Lower leg skin (tissue), 4 donors: ENCODE measurements at regions not wholly inside any gene's neighbourhood (a gene's known extent, or its start where the extent isn't known, plus 50 kb on each side); places are given as distances from the start of the nearest gene placed in this dataset.

Experiments used
- DNase-seq, 2 donors: peaks; one replicate each; pipeline ENCODE4 v3.0.0-alpha.2; 2019; ENCODE audit warnings: low spot score in 2 of 2
- H3K4me3 ChIP-seq: fragments of 200-600 bp; sonication (generic); 2 replicates; pipeline ENCODE4 v1.5.1; 2017; ENCODE audit warnings: mild to moderate bottlenecking, low read depth; ENCODE audit not compliant: poor library complexity, severe bottlenecking
- POLR2A ChIP-seq, 2 donors: fragments of 450-650 bp; IDR thresholded peaks; one replicate each; pipeline ENCODE4 v1.6.1; 2016 to 2017; ENCODE audit warnings: antibody characterized with exemption in 2 of 2, mild to moderate bottlenecking in 1 of 2, moderate library complexity in 1 of 2
- WGBS, 2 donors: methylation state at CpG; one replicate each; pipeline ENCODE4 v1.1.5; 2018; 5-methylcytosine and 5-hydroxymethylcytosine counted together
- intact Hi-C: fragments of 100-400 bp; cut with DNase I; formaldehyde crosslinking; loops from one replicate; pipeline ENCODE4 v1.15.0; 2023; ENCODE audit warnings: low total_unique reads
- TF ChIP-seq, protein P1 (sequence below), 3 donors: fragments of 450-650 bp; IDR thresholded peaks; one replicate each; pipeline ENCODE4 v1.5.1; 2016; ENCODE audit warnings: antibody characterized with exemption in 3 of 3, mild to moderate bottlenecking in 3 of 3, moderate library complexity in 2 of 3

GRCh38 chr18:38633333-38633732 lies 1067.7 kb upstream of the CELF4 start:
- H3K4me3 ChIP-seq = no peak overlapping the region
- no peak for DNase-seq
- intact Hi-C loops = no loop called here
- 86 to 92% methylated on average over 1 of the region's 1 CpG for WGBS, 2 donors
- TF ChIP-seq POLR2A (IDR thresholded peaks at IDR 0.05) = no peak
- TF ChIP-seq, protein P1, sequence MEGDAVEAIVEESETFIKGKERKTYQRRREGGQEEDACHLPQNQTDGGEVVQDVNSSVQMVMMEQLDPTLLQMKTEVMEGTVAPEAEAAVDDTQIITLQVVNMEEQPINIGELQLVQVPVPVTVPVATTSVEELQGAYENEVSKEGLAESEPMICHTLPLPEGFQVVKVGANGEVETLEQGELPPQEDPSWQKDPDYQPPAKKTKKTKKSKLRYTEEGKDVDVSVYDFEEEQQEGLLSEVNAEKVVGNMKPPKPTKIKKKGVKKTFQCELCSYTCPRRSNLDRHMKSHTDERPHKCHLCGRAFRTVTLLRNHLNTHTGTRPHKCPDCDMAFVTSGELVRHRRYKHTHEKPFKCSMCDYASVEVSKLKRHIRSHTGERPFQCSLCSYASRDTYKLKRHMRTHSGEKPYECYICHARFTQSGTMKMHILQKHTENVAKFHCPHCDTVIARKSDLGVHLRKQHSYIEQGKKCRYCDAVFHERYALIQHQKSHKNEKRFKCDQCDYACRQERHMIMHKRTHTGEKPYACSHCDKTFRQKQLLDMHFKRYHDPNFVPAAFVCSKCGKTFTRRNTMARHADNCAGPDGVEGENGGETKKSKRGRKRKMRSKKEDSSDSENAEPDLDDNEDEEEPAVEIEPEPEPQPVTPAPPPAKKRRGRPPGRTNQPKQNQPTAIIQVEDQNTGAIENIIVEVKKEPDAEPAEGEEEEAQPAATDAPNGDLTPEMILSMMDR (IDR thresholded peaks at IDR 0.05) = no peak

DNA sequence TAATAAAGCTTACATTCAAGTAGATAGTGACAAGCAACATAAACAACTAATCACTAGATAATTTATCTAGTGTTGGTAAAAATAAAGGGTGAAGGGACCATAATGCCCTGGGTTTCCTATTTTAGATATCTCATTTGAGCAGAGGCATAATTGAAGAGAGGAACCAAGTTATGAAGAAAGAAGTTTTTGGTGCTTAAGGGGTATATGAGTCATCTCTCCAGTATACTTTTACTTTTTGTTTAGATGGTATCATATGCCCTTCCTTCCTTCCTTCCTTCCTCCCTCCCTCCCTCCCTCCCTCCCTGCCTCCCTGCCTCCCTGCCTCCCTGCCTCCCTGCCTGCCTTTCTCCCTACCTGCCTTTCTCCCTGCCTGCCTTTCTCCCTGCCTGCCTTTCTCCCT lies 1053.5 kb upstream of the CELF4 start:
- TF ChIP-seq, protein P1 (IDR thresholded peaks at IDR 0.05) = no peak
- no peak for TF ChIP-seq POLR2A (IDR thresholded peaks at IDR 0.05)
- intact Hi-C loops = loop anchor here (5.0 kb wide), 1 partner anchor 1158 kb away; no protein-coding TSS in a partner anchor
- no peak for DNase-seq
- no peak overlapping the region for H3K4me3 ChIP-seq

DNA sequence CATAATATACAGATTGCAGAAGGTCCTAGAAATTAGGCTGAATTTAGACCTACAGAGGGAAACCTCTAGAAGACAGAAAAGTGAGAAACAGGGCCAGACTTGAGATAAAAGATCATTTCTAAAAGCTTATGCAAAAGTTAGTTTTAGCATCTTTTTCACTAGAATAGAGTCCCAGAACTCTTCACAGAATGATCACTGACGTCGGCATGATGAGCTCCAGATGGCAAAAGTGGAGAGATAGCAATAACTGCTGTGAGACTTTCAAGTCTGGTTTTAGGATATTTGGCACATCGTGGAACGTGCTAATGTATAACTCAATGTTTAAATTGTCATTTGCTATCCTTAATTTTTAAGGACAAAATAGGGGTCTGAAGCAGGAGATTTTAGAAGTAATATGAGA lies 1050.7 kb upstream of the CELF4 start:
- intact Hi-C loops = loop anchor here (5.0 kb wide), 1 partner anchor 1161 kb away; no protein-coding TSS in a partner anchor
- no peak for DNase-seq

DNA sequence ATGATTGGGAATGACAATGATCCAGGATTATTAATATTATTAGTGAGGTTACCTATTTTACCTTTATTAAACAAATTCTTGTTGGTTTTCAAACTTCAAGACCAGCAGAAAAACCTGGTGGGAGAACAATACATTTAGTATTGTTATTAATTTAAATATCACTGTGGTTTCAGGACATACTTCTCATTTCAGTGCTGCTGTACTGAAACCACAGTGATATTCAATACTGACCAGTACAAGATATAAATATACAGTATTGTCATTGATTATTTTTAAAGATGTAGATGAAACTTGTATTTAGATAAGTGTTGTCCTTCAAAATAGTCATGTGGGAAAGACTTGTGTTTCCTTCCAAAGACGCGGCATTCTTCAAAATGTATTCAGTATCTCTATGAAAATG lies 1047.3 kb upstream of the CELF4 start:
- 95 to 96% methylated on average over 2 of the region's 2 CpGs for WGBS, 2 donors
- no peak for DNase-seq
- TF ChIP-seq, protein P1 (IDR thresholded peaks at IDR 0.05) = no peak
- no peak for TF ChIP-seq POLR2A (IDR thresholded peaks at IDR 0.05)
- no peak overlapping the region for H3K4me3 ChIP-seq
- intact Hi-C loops = no loop called here

More for the DNA sequence above, 1050.7 kb upstream of the CELF4 start:
- H3K4me3 ChIP-seq = no peak overlapping the region
- TF ChIP-seq, protein P1 (IDR thresholded peaks at IDR 0.05) = no peak
- TF ChIP-seq POLR2A (IDR thresholded peaks at IDR 0.05) = no peak
- 60 to 76% methylated on average over 4 of the region's 4 CpGs for WGBS, 2 donors

DNA sequence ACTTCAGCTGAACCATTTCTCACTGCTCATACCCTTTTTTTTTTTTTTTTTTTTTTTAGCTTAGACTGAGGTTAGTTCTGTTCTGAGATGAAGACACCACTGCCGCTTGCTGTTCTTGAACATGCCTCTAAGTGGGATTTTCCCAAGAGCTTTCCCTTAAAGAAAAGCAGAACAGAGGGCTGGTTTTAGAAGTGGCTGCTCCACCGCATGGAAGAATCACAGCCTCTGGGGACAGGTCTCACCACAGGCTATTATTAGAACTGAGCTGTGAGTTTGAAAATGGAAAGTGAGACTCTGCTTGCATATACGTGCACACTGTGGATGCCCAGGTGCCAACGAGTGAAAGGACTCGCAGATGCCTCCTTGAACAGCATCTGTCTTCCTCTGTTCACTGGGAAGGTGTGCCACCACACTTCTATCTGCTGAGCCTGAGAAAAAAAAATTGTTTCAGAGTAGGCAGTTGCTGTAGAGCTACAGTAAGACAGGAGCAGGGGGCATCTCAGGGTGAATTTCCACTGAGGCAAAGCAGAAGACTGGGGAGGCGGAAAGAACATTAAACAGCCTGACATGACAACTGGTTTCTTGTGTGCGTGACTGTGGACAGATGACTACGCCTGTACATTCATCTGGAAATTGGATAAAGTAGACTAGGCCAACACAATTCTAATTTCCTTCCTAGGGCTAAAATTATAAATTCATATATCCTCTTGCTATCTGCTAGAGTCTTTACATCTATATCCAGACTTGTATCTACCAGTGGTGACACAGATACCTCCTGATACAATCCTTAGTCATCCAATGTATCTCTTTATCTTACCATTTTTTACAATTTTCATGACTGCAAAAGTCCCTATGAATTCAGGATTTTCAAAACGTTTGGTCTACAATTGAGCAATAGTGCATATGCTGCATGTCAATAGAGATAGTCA lies 1045.7 kb upstream of the CELF4 start:
- intact Hi-C loops = no loop called here
- H3K4me3 ChIP-seq = no peak overlapping the region
- no peak for DNase-seq
- TF ChIP-seq POLR2A (IDR thresholded peaks at IDR 0.05) = no peak
- TF ChIP-seq, protein P1 (IDR thresholded peaks at IDR 0.05) = no peak
- 64 to 66% methylated on average over 9 of the region's 9 CpGs for WGBS, 2 donors
